ENCODE measurements at regions not wholly inside any gene's neighbourhood (a gene's known extent, or its start where the extent isn't known, plus 50 kb on each side); places are given as distances from the start of the nearest gene placed in this dataset.

GRCh38 chrX:140088438-140088837, 123.1 kb upstream of the CXorf66 start:
- no peak overlapping the region for H3K9ac ChIP-seq (ENCODE audit: low read depth in 1 of 2, low read length in 2 of 2)
- TF ChIP-seq YY1 (IDR thresholded peaks at IDR 0.05) (no peak), FOXA2 (IDR thresholded peaks at IDR 0.05) (no peak), SP1 (IDR thresholded peaks at IDR 0.05) (no peak), JUND (IDR thresholded peaks at IDR 0.05) (no peak), FOXA1 (IDR thresholded peaks at IDR 0.05) (no peak), RXRA (IDR thresholded peaks at IDR 0.05) (no peak), TAF1 (conservative IDR thresholded peaks at IDR 0.05) (no peak), EGR1 (IDR thresholded peaks at IDR 0.05; ENCODE audit: low read depth in 2 of 2) (no peak), RAD21 (IDR thresholded peaks at IDR 0.05) (no peak), HNF4G (IDR thresholded peaks at IDR 0.05) (no peak), ZBTB33 (IDR thresholded peaks at IDR 0.05) (no peak), CTCF (IDR thresholded peaks at IDR 0.05; ENCODE audit: low read depth, low read length, missing input control) (no peak)
- WGBS, result 81% methylated on average over 2 of the region's 2 CpGs
- H3K4me1 ChIP-seq (ENCODE audit: control insufficient read depth in 4 of 4, insufficient read depth in 4 of 4, low read length in 3 of 4), result peaks cover 1 to 9% (median 6%) of the 10 kb centered on the region in 4 donors
- H3K4me3 ChIP-seq (ENCODE audit: low read depth in 1 of 3, low read length in 3 of 3), result no peak overlapping the region
- no peak overlapping the region for H3K27ac ChIP-seq (ENCODE audit: low read depth in 1 of 2, low read length in 2 of 2)
- no peaks in the 10 kb centered on the region for H3K36me3 ChIP-seq (ENCODE audit: control insufficient read depth in 4 of 4, insufficient read depth in 3 of 4, low read depth in 1 of 4, low read length in 3 of 4)
- H3K27me3 ChIP-seq (ENCODE audit: control insufficient read depth in 4 of 4, insufficient read depth in 4 of 4, low read length in 3 of 4), result peaks cover 0 to 9% (median 0%) of the 10 kb centered on the region in 4 donors
- no peak for DNase-seq (ENCODE audit: low spot score)
- H3K9me3 ChIP-seq (ENCODE audit: control insufficient read depth in 4 of 4, low read length in 3 of 4), result no peaks in the 10 kb centered on the region

GRCh38 chrX:140087875-140088274, 122.6 kb upstream of the CXorf66 start:
- DNase-seq (ENCODE audit: low spot score), result no peak

More at GRCh38 chrX:140087875-140088274, 122.6 kb upstream of the CXorf66 start:
- no peak for TF ChIP-seq RAD21 (IDR thresholded peaks at IDR 0.05)
- TF ChIP-seq ZBTB33 (IDR thresholded peaks at IDR 0.05), result no peak
- TF ChIP-seq RXRA (IDR thresholded peaks at IDR 0.05), result no peak
- no peak for TF ChIP-seq JUND (IDR thresholded peaks at IDR 0.05)
- TF ChIP-seq HNF4A (conservative IDR thresholded peaks at IDR 0.05), result no peak
- H3K4me1 ChIP-seq (ENCODE audit: control insufficient read depth in 4 of 4, insufficient read depth in 4 of 4, low read length in 3 of 4), result peaks cover 1 to 9% (median 6%) of the 10 kb centered on the region in 4 donors
- no peaks in the 10 kb centered on the region for H3K9me3 ChIP-seq (ENCODE audit: control insufficient read depth in 4 of 4, low read length in 3 of 4)
- H3K9ac ChIP-seq (ENCODE audit: low read depth in 1 of 2, low read length in 2 of 2), result no peak overlapping the region
- H3K4me3 ChIP-seq (ENCODE audit: low read depth in 1 of 3, low read length in 3 of 3), result no peak overlapping the region
- WGBS, result 49% methylated on average over 4 of the region's 4 CpGs
- H3K27me3 ChIP-seq (ENCODE audit: control insufficient read depth in 4 of 4, insufficient read depth in 4 of 4, low read length in 3 of 4), result peaks cover 0 to 9% (median 0%) of the 10 kb centered on the region in 4 donors
- H3K27ac ChIP-seq (ENCODE audit: low read depth in 1 of 2, low read length in 2 of 2), result no peak overlapping the region
- H3K36me3 ChIP-seq (ENCODE audit: control insufficient read depth in 4 of 4, insufficient read depth in 3 of 4, low read depth in 1 of 4, low read length in 3 of 4), result no peaks in the 10 kb centered on the region
